ENCODE measurements at regions not wholly inside any gene's neighbourhood (a gene's known extent, or its start where the extent isn't known, plus 50 kb on each side); places are given as distances from the start of the nearest gene placed in this dataset.

DNA sequence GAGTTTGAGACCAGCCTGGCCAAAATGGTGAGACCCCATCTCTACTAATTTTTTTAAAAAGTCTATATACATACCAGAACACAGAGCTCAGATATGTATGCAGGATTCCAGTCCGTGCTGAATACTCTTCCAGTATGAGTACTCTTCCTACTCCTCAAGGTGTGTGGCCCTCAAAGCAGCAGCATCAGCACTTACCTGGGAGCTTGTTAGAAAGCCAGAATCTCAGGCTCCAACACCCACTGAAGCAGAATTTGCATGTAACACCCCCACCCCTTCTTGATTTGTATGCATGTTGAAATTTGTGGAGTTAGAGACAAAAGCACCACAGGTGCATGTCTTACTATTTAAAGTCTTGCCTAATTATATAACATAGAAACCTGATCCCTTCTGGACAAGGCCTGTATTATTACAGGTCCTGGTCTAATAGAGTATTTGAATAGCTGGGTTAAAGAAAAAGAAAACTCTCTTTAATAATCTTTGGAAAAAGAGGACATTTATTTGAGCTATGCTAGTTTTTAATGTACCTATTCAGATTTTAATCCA lies 50.3 kb upstream of the NFE2L2 start:
- no peak for DNase-seq (ENCODE audit: extremely low spot score)
- TF ChIP-seq ZNF384 (IDR thresholded peaks at IDR 0.05) (no peak), SP1 (IDR thresholded peaks at IDR 0.05) (no peak), NFRKB (IDR thresholded peaks at IDR 0.05) (no peak), SUZ12 (IDR thresholded peaks at IDR 0.05) (no peak), CTBP1 (IDR thresholded peaks at IDR 0.05; ENCODE audit: borderline replicate concordance) (no peak), LEF1 (IDR thresholded peaks at IDR 0.05; ENCODE audit: borderline replicate concordance) (no peak), FOXM1 (IDR thresholded peaks at IDR 0.05; ENCODE audit: borderline replicate concordance) (no peak), TARDBP (IDR thresholded peaks at IDR 0.05) (no peak), BHLHE40 (IDR thresholded peaks at IDR 0.05; ENCODE audit: borderline replicate concordance) (no peak), FOXA1 (IDR thresholded peaks at IDR 0.05) (no peak), ELF4 (IDR thresholded peaks at IDR 0.05) (no peak), HDGF (IDR thresholded peaks at IDR 0.05; ENCODE audit: borderline replicate concordance) (no peak), FOXK2 (IDR thresholded peaks at IDR 0.05) (no peak), L3MBTL2 (conservative IDR thresholded peaks at IDR 0.05) (no peak)
- TF ChIP-seq, protein P1, sequence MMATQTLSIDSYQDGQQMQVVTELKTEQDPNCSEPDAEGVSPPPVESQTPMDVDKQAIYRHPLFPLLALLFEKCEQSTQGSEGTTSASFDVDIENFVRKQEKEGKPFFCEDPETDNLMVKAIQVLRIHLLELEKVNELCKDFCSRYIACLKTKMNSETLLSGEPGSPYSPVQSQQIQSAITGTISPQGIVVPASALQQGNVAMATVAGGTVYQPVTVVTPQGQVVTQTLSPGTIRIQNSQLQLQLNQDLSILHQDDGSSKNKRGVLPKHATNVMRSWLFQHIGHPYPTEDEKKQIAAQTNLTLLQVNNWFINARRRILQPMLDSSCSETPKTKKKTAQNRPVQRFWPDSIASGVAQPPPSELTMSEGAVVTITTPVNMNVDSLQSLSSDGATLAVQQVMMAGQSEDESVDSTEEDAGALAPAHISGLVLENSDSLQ (IDR thresholded peaks at IDR 0.05) = no peak
- CTCF ChIA-PET = no interaction called here
- POLR2A ChIA-PET = no interaction called here

DNA sequence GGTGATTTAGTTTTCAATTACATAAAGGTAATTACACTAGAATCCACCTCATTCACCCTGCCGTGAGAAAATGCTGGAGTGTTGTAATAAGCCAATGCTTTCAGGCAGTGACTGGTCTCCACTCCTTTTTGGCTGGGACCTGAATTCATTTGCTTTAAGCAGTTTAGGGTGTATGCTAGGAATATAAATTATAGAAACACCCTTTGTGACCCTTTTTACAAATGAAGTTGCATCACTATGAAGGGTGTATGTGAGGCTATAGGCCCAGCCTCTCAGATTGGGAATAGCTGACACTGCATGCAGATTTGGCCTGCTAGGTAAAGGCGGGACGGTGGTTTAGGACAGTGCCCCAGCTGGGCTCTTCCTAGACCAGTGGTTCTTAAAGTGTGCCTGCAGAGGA lies 50.8 kb upstream of the NFE2L2 start:
- POLR2A ChIA-PET = no interaction called here
- CTCF ChIA-PET = no interaction called here

DNA sequence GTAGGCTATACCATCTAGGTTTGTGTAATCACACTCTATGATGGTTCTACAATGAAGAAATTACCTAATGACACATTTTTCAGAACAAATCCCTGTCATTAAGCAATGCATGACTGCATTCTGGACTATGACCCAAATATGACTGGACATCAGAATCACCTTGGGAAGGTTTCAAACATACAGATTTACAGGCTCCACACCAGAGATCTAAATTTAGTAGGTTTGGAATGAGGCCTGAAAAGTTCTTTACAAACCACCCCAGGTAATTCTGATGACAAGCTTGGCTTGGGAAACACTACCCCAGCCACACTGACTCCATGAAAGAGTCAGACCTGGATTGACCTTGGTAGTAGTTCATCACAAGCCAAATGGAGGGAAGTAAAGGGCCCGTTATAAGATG lies 52.2 kb upstream of the NFE2L2 start:
- TF ChIP-seq FOXM1 (IDR thresholded peaks at IDR 0.05; ENCODE audit: borderline replicate concordance) (no peak), FOXA1 (IDR thresholded peaks at IDR 0.05) (no peak), SP1 (IDR thresholded peaks at IDR 0.05) (no peak), ZNF384 (IDR thresholded peaks at IDR 0.05) (no peak), HDGF (IDR thresholded peaks at IDR 0.05; ENCODE audit: borderline replicate concordance) (no peak), ELF4 (IDR thresholded peaks at IDR 0.05) (no peak), NFRKB (IDR thresholded peaks at IDR 0.05) (no peak), LEF1 (IDR thresholded peaks at IDR 0.05; ENCODE audit: borderline replicate concordance) (no peak), L3MBTL2 (conservative IDR thresholded peaks at IDR 0.05) (no peak), ARNT (IDR thresholded peaks at IDR 0.05) (no peak), SUZ12 (IDR thresholded peaks at IDR 0.05) (no peak), FOXK2 (IDR thresholded peaks at IDR 0.05) (no peak), CTBP1 (IDR thresholded peaks at IDR 0.05; ENCODE audit: borderline replicate concordance) (no peak), BHLHE40 (IDR thresholded peaks at IDR 0.05; ENCODE audit: borderline replicate concordance) (no peak), TARDBP (IDR thresholded peaks at IDR 0.05) (no peak)
- TF ChIP-seq, protein P1 (IDR thresholded peaks at IDR 0.05) = no peak
- POLR2A ChIA-PET = no interaction called here
- CTCF ChIA-PET = no interaction called here
- DNase-seq (ENCODE audit: extremely low spot score) = no peak

More for the DNA sequence above, 50.8 kb upstream of the NFE2L2 start:
- DNase-seq (ENCODE audit: extremely low spot score) = no peak
- TF ChIP-seq SP1 (IDR thresholded peaks at IDR 0.05) (no peak), ELF4 (IDR thresholded peaks at IDR 0.05) (no peak), FOXK2 (IDR thresholded peaks at IDR 0.05) (no peak)

DNA sequence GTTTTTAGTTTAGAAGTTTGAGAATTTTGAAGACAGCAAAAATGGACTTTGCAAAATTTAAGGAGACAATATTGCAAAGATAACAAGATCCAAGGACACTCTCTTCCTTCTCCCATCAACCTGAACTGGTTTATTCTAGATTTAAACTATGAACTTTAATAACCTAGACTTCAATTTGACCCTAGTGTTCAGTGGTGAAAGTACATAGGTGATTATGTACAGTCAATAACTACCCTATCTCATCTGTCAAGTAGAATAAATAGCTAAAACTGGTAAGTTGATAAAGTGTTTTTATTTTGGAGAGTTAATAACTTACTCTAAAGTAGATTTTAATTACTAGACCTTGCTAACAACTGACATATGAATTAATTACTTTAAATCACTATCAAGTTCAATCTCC lies 52.9 kb upstream of the NFE2L2 start:
- TF ChIP-seq FOXK2 (IDR thresholded peaks at IDR 0.05) = no peak
- TF ChIP-seq CTBP1 (IDR thresholded peaks at IDR 0.05; ENCODE audit: borderline replicate concordance) = no peak
- TF ChIP-seq, protein P1 (IDR thresholded peaks at IDR 0.05) = no peak
- TF ChIP-seq SP1 (IDR thresholded peaks at IDR 0.05) = no peak
- no peak for TF ChIP-seq FOXA1 (IDR thresholded peaks at IDR 0.05)
- no peak for TF ChIP-seq SUZ12 (IDR thresholded peaks at IDR 0.05)
- TF ChIP-seq L3MBTL2 (conservative IDR thresholded peaks at IDR 0.05) = no peak
- TF ChIP-seq ZNF384 (IDR thresholded peaks at IDR 0.05) = no peak
- no peak for TF ChIP-seq LEF1 (IDR thresholded peaks at IDR 0.05; ENCODE audit: borderline replicate concordance)
- no peak for TF ChIP-seq FOXM1 (IDR thresholded peaks at IDR 0.05; ENCODE audit: borderline replicate concordance)
- TF ChIP-seq NFRKB (IDR thresholded peaks at IDR 0.05) = no peak
- TF ChIP-seq HDGF (IDR thresholded peaks at IDR 0.05; ENCODE audit: borderline replicate concordance) = no peak
- no peak for TF ChIP-seq BHLHE40 (IDR thresholded peaks at IDR 0.05; ENCODE audit: borderline replicate concordance)
- no peak for TF ChIP-seq TARDBP (IDR thresholded peaks at IDR 0.05)
- TF ChIP-seq ARNT (IDR thresholded peaks at IDR 0.05) = no peak
- TF ChIP-seq ELF4 (IDR thresholded peaks at IDR 0.05) = no peak
- POLR2A ChIA-PET = no interaction called here
- no peak for DNase-seq (ENCODE audit: extremely low spot score)
- CTCF ChIA-PET = no interaction called here

DNA sequence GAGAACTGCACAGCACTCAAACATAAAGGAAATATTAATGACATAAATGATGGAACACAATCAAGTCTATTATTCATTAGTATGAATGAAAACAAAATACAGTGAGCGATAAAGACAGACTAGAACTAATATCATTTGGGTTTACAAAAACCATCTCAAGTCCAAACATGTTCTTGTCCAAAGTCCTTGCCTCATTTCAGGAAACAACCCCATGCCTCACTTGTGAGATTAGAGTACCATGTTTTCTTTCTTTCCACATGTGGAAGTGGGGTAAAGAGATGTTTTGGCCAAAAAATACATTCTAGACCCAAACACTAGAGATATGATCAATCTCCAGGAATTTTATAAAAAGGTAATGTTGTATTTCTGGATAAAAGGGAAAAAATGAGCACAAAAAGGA lies 53.3 kb upstream of the NFE2L2 start:
- no peak for TF ChIP-seq FOXK2 (IDR thresholded peaks at IDR 0.05)
- TF ChIP-seq, protein P1 (IDR thresholded peaks at IDR 0.05) = no peak
- no peak for TF ChIP-seq ELF4 (IDR thresholded peaks at IDR 0.05)
- no peak for TF ChIP-seq ZNF384 (IDR thresholded peaks at IDR 0.05)
- no peak for TF ChIP-seq L3MBTL2 (conservative IDR thresholded peaks at IDR 0.05)
- no peak for TF ChIP-seq NFRKB (IDR thresholded peaks at IDR 0.05)
- no peak for TF ChIP-seq HDGF (IDR thresholded peaks at IDR 0.05; ENCODE audit: borderline replicate concordance)
- no peak for TF ChIP-seq FOXM1 (IDR thresholded peaks at IDR 0.05; ENCODE audit: borderline replicate concordance)
- no peak for TF ChIP-seq SP1 (IDR thresholded peaks at IDR 0.05)
- no peak for TF ChIP-seq ARNT (IDR thresholded peaks at IDR 0.05)
- TF ChIP-seq SUZ12 (IDR thresholded peaks at IDR 0.05) = no peak
- no peak for TF ChIP-seq BHLHE40 (IDR thresholded peaks at IDR 0.05; ENCODE audit: borderline replicate concordance)
- ChIA-PET CTCF (no interaction called here), POLR2A (no interaction called here)
- DNase-seq (ENCODE audit: extremely low spot score) = no peak

Data from HEK293T (cell line).